HCT116 (cell line): ENCODE measurements at regions not wholly inside any gene's neighbourhood (a gene's known extent, or its start where the extent isn't known, plus 50 kb on each side); places are given as distances from the start of the nearest gene placed in this dataset.

ENCODE experiments used
- ATAC-seq: fragments of 200-7000 bp; cut with Tn5 transposase; 2 replicates; pipeline ENCODE4 v1.9.1; 2020; ENCODE audit warnings: mild to moderate bottlenecking, moderate library complexity
- BruUV-seq: library from RNA; stranded (reverse); fragments of 400-500 nt; replicated peaks from 2 replicates; lab custom pipeline; 2021; lab: Mats Ljungman, UMichigan
- CTCF ChIA-PET: fragments of 300-600 bp; sonication (Branson Sonifier 250); formaldehyde crosslinking; loops from one replicate; lab custom pipeline; 2021; ENCODE audit warnings: antibody characterized with exemption; lab: Charles Lee
- POLR2A ChIA-PET: fragments of 300-600, 350-600 bp; sonication (Branson Sonifier 250); formaldehyde crosslinking; loops from one replicate; lab custom pipeline; 2021; ENCODE audit warnings: antibody characterized with exemption; lab: Charles Lee
- RAD21 ChIA-PET, 2 experiments: fragments of 300-600 bp; sonication (Branson Sonifier 250); formaldehyde crosslinking; loops; one replicate each; lab custom pipeline; 2023; ENCODE audit warnings: low total read pairs in 2 of 2; ENCODE audit not compliant: uncharacterized antibody in 2 of 2, unreplicated experiment in 2 of 2, low non-redundant PET in 1 of 2; lab: Charles Lee
- DNase-seq: peaks from one replicate; pipeline ENCODE4 v3.0.0-alpha.2; 2010; ENCODE audit warnings: low read depth, low spot score
- H2AFZ ChIP-seq: fragments of 200-600 bp; shearing (Covaris generic), sonication (generic); 2 replicates; pipeline ENCODE4 v1.6.1; 2017; ENCODE audit warnings: low read depth, mixed run types, mixed read lengths, antibody characterized with exemption, low read length; ENCODE audit not compliant: poor library complexity, severe bottlenecking
- H3K27ac ChIP-seq: 2 replicates; pipeline ENCODE4 v1.5.1; 2012; ENCODE audit warnings: low read depth, low read length
- H3K27me3 ChIP-seq: fragments of 200-600 bp; sonication (generic); 2 replicates; pipeline ENCODE4 v1.6.1; 2016; ENCODE audit warnings: mixed run types, low read length, mixed read lengths; ENCODE audit not compliant: insufficient read depth
- H3K36me3 ChIP-seq, 2 experiments: fragments of 200-500 bp in 1 of 2; fragments of 200-600 bp in 1 of 2; sonication (Bioruptor generic) in 1 of 2; sonication (generic) in 1 of 2; 2 replicates each; pipeline versions ENCODE4 v1.5.1 to v1.6.1; 2014 to 2016; ENCODE audit warnings: low read length in 2 of 2, inconsistent platforms in 1 of 2, mixed read lengths in 1 of 2, mixed run types in 1 of 2; ENCODE audit not compliant: insufficient read depth in 2 of 2, control insufficient read depth in 1 of 2
- H3K4me1 ChIP-seq, 2 experiments: fragments of 200-600 bp in 1 of 2; sonication (generic) in 1 of 2; 2 replicates each; pipeline versions ENCODE4 v1.5.1 to v1.6.1; 2012 to 2017; ENCODE audit warnings: low read length in 2 of 2, inconsistent platforms in 1 of 2, mild to moderate bottlenecking in 1 of 2, mixed read lengths in 1 of 2, mixed run types in 1 of 2, moderate library complexity in 1 of 2; ENCODE audit not compliant: insufficient read depth in 2 of 2, control insufficient read depth in 1 of 2
- H3K4me2 ChIP-seq: fragments of 200-600 bp; sonication (generic); 2 replicates; pipeline ENCODE4 v1.6.1; 2017; ENCODE audit warnings: mixed run types, low read length, mixed read lengths
- H3K4me3 ChIP-seq, 2 experiments: fragments of 200-600 bp in 1 of 2; sonication (generic) in 1 of 2; replicated peaks in 1 of 2; 2 replicates each; pipeline ENCODE4 v1.5.1; 2011 to 2016; ENCODE audit warnings: low read length in 2 of 2, control low read depth in 1 of 2, low read depth in 1 of 2, mild to moderate bottlenecking in 1 of 2, mixed read lengths in 1 of 2, mixed run types in 1 of 2
- H3K79me2 ChIP-seq: fragments of 200-600 bp; sonication (generic); 2 replicates; pipeline ENCODE4 v1.6.1; 2017; ENCODE audit warnings: mild to moderate bottlenecking, mixed run types, low read length, moderate library complexity, mixed read lengths; ENCODE audit not compliant: insufficient read depth
- H3K9ac ChIP-seq: fragments of 200-600 bp; sonication (generic); 2 replicates; pipeline ENCODE4 v1.6.1; 2016; ENCODE audit warnings: low read length, mixed read lengths
- H3K9me2 ChIP-seq: fragments of 200-600 bp; sonication (generic), shearing (Covaris generic); 2 replicates; pipeline ENCODE4 v1.6.1; 2017; ENCODE audit warnings: mixed run types, mild to moderate bottlenecking, moderate library complexity; ENCODE audit not compliant: insufficient read depth
- H3K9me3 ChIP-seq, 2 experiments: fragments of 200-500 bp in 1 of 2; fragments of 200-600 bp in 1 of 2; sonication (Bioruptor generic) in 1 of 2; sonication (generic) in 1 of 2; 2 replicates each; pipeline ENCODE4 v1.6.1; 2014 to 2017; ENCODE audit warnings: low read length in 2 of 2, mixed read lengths in 2 of 2, inconsistent platforms in 1 of 2, low read depth in 1 of 2, mild to moderate bottlenecking in 1 of 2, mixed run types in 1 of 2, moderate library complexity in 1 of 2; ENCODE audit not compliant: control insufficient read depth in 1 of 2, insufficient read depth in 1 of 2
- H4K20me1 ChIP-seq: fragments of 200-600 bp; sonication (generic), shearing (Covaris generic); 2 replicates; pipeline ENCODE4 v1.6.1; 2017; ENCODE audit warnings: mixed run types, mild to moderate bottlenecking, moderate library complexity; ENCODE audit not compliant: insufficient read depth
- EGR1 ChIP-seq: IDR thresholded peaks from 2 replicates; pipeline ENCODE4 v1.6.1; 2012; ENCODE audit warnings: low read depth
- EZH2phosphoT487 ChIP-seq: fragments of 200-600 bp; IDR thresholded peaks from 2 replicates; pipeline ENCODE4 v1.6.1; 2018; ENCODE audit warnings: antibody characterized with exemption, borderline replicate concordance
- JUND ChIP-seq: IDR thresholded peaks from 2 replicates; pipeline ENCODE4 v1.6.1; 2012
- SIN3A ChIP-seq: IDR thresholded peaks from 2 replicates; pipeline ENCODE4 v1.6.1; 2012; ENCODE audit warnings: low read depth
- YY1 ChIP-seq: IDR thresholded peaks from 2 replicates; pipeline ENCODE4 v1.6.1; 2011; ENCODE audit warnings: low read length, low read depth, moderate library complexity, mild to moderate bottlenecking; ENCODE audit not compliant: insufficient replicate concordance; ENCODE audit errors: extremely low read depth
- ZNF274 ChIP-seq: fragments of 200-500 bp; sonication (Bioruptor generic); IDR thresholded peaks from 2 replicates; pipeline ENCODE4 v1.6.1; 2014; ENCODE audit warnings: mild to moderate bottlenecking, low read depth, low read length, inconsistent platforms
- intact Hi-C: fragments of 100-400 bp; cut with micrococcal nuclease; formaldehyde crosslinking; loops from 2 replicates; pipeline ENCODE4 v1.10.0; 2022
- TF ChIP-seq, protein P1 (sequence below), 3 experiments: fragments of 200-600 bp in 1 of 3; sonication (generic) in 1 of 3; IDR thresholded peaks in 2 of 3; conservative IDR thresholded peaks in 1 of 3; 2 replicates each; pipeline ENCODE4 v1.5.1; 2012 to 2017; ENCODE audit warnings: low read depth in 2 of 3, low read length in 2 of 3, antibody characterized with exemption in 1 of 3, borderline replicate concordance in 1 of 3, control low read depth in 1 of 3, mild to moderate bottlenecking in 1 of 3, mixed read lengths in 1 of 3, mixed run types in 1 of 3, moderate library complexity in 1 of 3; ENCODE audit not compliant: insufficient read depth in 1 of 3
- TF ChIP-seq, protein P2 (sequence below): IDR thresholded peaks from 2 replicates; pipeline ENCODE4 v1.6.1; 2012
- TF ChIP-seq, protein P3 (sequence below): IDR thresholded peaks from 2 replicates; pipeline ENCODE4 v1.6.1; 2012

DNA sequence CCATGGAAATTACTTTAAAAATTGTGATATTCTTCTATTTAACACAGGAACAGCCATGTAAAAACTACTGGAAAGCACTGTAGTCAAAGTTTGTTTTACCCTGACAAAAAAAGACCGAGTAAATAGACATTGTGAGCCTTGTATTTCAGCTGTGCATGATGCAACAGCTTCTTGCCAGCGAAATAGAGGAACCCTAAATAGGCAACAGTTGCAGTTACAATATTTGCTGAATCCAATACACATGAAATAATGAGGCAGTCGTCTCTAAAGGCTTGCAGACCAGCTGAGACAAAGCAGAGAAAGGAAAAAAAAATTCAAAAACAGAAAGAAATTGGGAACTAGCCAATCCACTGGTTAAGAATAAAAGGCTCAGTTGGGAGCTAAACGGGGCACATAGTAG lies 1001.1 kb downstream of the OLFM4 start:
- H3K79me2 ChIP-seq: no peaks in the 10 kb centered on the region
- intact Hi-C loops: no loop called here
- H3K9me2 ChIP-seq: no peaks in the 10 kb centered on the region
- no TSS peak for BruUV-seq
- no peaks in the 10 kb centered on the region for H3K27me3 ChIP-seq
- DNase-seq (no peak), ATAC-seq (no peak)
- no peak overlapping the region for H3K4me2 ChIP-seq
- H3K27ac ChIP-seq: no peak overlapping the region
- ChIA-PET RAD21 (no interaction called here), CTCF (no interaction called here), POLR2A (no interaction called here)
- H2AFZ ChIP-seq: no peak overlapping the region
- peaks cover 5 to 39% of the 10 kb centered on the region in 2 experiments; a peak in 2 of 4 replicates for H3K9me3 ChIP-seq
- no peak overlapping the region for H3K9ac ChIP-seq
- no peaks in the 10 kb centered on the region for H3K36me3 ChIP-seq
- no peaks in the 10 kb centered on the region for H4K20me1 ChIP-seq
- no peak overlapping the region for H3K4me3 ChIP-seq
- H3K4me1 ChIP-seq: no peaks in the 10 kb centered on the region
- TF ChIP-seq ZNF274: no peak
- no peak for TF ChIP-seq EZH2phosphoT487
- TF ChIP-seq, protein P1, sequence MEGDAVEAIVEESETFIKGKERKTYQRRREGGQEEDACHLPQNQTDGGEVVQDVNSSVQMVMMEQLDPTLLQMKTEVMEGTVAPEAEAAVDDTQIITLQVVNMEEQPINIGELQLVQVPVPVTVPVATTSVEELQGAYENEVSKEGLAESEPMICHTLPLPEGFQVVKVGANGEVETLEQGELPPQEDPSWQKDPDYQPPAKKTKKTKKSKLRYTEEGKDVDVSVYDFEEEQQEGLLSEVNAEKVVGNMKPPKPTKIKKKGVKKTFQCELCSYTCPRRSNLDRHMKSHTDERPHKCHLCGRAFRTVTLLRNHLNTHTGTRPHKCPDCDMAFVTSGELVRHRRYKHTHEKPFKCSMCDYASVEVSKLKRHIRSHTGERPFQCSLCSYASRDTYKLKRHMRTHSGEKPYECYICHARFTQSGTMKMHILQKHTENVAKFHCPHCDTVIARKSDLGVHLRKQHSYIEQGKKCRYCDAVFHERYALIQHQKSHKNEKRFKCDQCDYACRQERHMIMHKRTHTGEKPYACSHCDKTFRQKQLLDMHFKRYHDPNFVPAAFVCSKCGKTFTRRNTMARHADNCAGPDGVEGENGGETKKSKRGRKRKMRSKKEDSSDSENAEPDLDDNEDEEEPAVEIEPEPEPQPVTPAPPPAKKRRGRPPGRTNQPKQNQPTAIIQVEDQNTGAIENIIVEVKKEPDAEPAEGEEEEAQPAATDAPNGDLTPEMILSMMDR (IDR thresholded peaks at IDR 0.05 in 2 of 3, conservative IDR thresholded peaks at IDR 0.05 in 1 of 3; ENCODE audit: borderline replicate concordance in 1 of 3, insufficient read depth in 1 of 3, low read depth in 2 of 3, low read length in 2 of 3): no peak
- TF ChIP-seq SIN3A: no peak

DNA sequence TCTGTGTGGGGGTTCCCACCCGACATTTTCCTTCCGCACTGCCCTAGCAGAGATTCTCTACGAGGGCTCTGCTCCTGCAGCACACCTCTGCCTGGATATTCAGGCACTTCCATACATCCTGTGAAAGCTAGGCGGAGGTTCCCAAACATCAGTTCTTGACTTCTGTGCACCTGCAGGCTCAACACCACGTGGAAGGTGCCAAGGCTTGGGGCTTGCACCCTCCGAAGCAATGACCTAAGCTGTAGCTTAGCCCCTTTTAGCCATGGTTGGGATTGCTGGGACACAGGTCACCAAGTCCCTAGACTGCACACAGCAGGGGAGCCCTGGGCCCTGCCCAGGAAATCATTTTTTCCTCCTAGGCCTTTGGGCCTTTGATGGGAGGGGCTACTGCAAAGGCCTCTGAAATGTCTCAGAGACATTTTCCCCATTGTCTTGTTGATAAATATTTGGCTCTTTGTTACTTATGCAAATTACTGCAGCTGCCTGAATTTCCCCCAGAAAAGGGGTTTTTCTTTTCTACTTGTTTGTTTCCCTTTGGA lies 1004.8 kb downstream of the OLFM4 start:
- ChIA-PET RAD21 (no interaction called here), POLR2A (no interaction called here), CTCF (no interaction called here)
- no peak for DNase-seq
- Histone ChIP-seq H3K79me2 (no peaks in the 10 kb centered on the region), H3K27me3 (no peaks in the 10 kb centered on the region), H3K9ac (no peak overlapping the region), H4K20me1 (no peaks in the 10 kb centered on the region), H3K9me2 (no peaks in the 10 kb centered on the region), H3K27ac (no peak overlapping the region), H3K4me2 (no peak overlapping the region), H2AFZ (no peak overlapping the region), H3K9me3 (peaks cover 5 to 27% of the 10 kb centered on the region in 2 experiments; a peak in 2 of 4 replicates), H3K4me3 (no peak overlapping the region), H3K4me1 (no peaks in the 10 kb centered on the region), H3K36me3 (no peaks in the 10 kb centered on the region)
- no TSS peak for BruUV-seq
- intact Hi-C loops: no loop called here
- no peak for TF ChIP-seq YY1
- no peak for TF ChIP-seq EGR1
- TF ChIP-seq, protein P2, sequence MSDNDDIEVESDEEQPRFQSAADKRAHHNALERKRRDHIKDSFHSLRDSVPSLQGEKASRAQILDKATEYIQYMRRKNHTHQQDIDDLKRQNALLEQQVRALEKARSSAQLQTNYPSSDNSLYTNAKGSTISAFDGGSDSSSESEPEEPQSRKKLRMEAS: no peak
- TF ChIP-seq JUND: no peak
- TF ChIP-seq, protein P3, sequence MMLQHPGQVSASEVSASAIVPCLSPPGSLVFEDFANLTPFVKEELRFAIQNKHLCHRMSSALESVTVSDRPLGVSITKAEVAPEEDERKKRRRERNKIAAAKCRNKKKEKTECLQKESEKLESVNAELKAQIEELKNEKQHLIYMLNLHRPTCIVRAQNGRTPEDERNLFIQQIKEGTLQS: no peak
- no peak for ATAC-seq
